Spleen (tissue), 11 donors: ENCODE measurements at regions not wholly inside any gene's neighbourhood (a gene's known extent, or its start where the extent isn't known, plus 50 kb on each side); places are given as distances from the start of the nearest gene placed in this dataset.

Experiments used
- DNase-seq: peaks from one replicate; pipeline ENCODE4 v3.0.0-alpha.2; 2020
- H3K27ac ChIP-seq, 8 donors: fragments of 200-600 bp; sonication (generic) in 7 of 8; 1 replicate in 4 of 8; 2 replicates in 4 of 8; pipeline versions ENCODE4 v1.5.0 to v1.8.0; 2016 to 2021; ENCODE audit warnings: inconsistent platforms in 4 of 8, mild to moderate bottlenecking in 4 of 8, moderate library complexity in 1 of 8
- H3K27me3 ChIP-seq, 7 donors: fragments of 200-600 bp; sonication (generic) in 6 of 7; replicated peaks in 1 of 7; 1 replicate in 4 of 7; 2 replicates in 3 of 7; pipeline versions ENCODE4 v1.5.0 to v1.8.0; 2016 to 2021; ENCODE audit warnings: inconsistent platforms in 3 of 7, mild to moderate bottlenecking in 1 of 7
- H3K36me3 ChIP-seq, 6 donors: fragments of 200-600 bp; sonication (generic) in 5 of 6; 1 replicate in 4 of 6; 2 replicates in 2 of 6; pipeline versions ENCODE4 v1.5.0 to v1.8.0; 2016 to 2021; ENCODE audit warnings: inconsistent platforms in 2 of 6
- H3K4me1 ChIP-seq, 6 donors: fragments of 200-600 bp; sonication (generic) in 5 of 6; 1 replicate in 3 of 6; 2 replicates in 3 of 6; pipeline versions ENCODE4 v1.5.0 to v1.8.0; 2016 to 2021; ENCODE audit warnings: inconsistent platforms in 3 of 6
- H3K4me3 ChIP-seq, 8 donors: fragments of 200-600 bp; sonication (generic) in 7 of 8; 1 replicate in 4 of 8; 2 replicates in 4 of 8; pipeline versions ENCODE4 v1.5.0 to v1.8.0; 2016 to 2021; ENCODE audit warnings: inconsistent platforms in 4 of 8, mild to moderate bottlenecking in 4 of 8, moderate library complexity in 2 of 8
- H3K9me3 ChIP-seq, 8 donors: fragments of 200-600 bp; sonication (generic) in 7 of 8; 1 replicate in 4 of 8; 2 replicates in 4 of 8; pipeline versions ENCODE4 v1.5.0 to v1.8.0; 2016 to 2021; ENCODE audit warnings: inconsistent platforms in 4 of 8
- POLR2A ChIP-seq, 3 donors: fragments of 450-650 bp; IDR thresholded peaks; one replicate each; pipeline ENCODE4 v1.5.1; 2017; ENCODE audit warnings: antibody characterized with exemption in 3 of 3, mild to moderate bottlenecking in 1 of 3
- POLR2AphosphoS5 ChIP-seq, 3 donors: sonication (generic); formaldehyde crosslinking; IDR thresholded peaks; one replicate each; pipeline ENCODE4 v1.5.1; 2017; ENCODE audit warnings: antibody characterized with exemption in 3 of 3
- WGBS, 5 donors: extraction: QIAGEN DNeasy Blood & Tissue Kit in 3 of 5; methylation state at CpG; one replicate each; pipeline versions ENCODE4 v1.1.5 to v1.1.7; 2013 to 2018; 5-methylcytosine and 5-hydroxymethylcytosine counted together
- intact Hi-C: fragments of 100-400 bp; cut with DNase I; formaldehyde crosslinking; loops from one replicate; pipeline ENCODE4 v1.15.0; 2023; ENCODE audit warnings: low total_unique reads
- TF ChIP-seq, protein P1 (sequence below), 11 experiments: fragments of 200-600 bp in 7 of 11; fragments of 450-650 bp in 4 of 11; sonication (generic) in 4 of 11; IDR thresholded peaks in 8 of 11; conservative IDR thresholded peaks in 3 of 11; 1 replicate in 7 of 11; 2 replicates in 4 of 11; pipeline versions ENCODE4 v1.4.0 to v1.8.0; 2016 to 2021; ENCODE audit warnings: antibody characterized with exemption in 11 of 11, inconsistent platforms in 4 of 11, mild to moderate bottlenecking in 1 of 11
- donor health status: healthy with polysubstance abuse.
- donor health status: DM: no; HTN: no; CAD: no; lungs with moderate emphysema.
- donor health status: DM: no; HTN: no; CAD: no.
- donor health status: Bipolar disorder and iron deficiency.
- donor health status: healthy.
- donor health status: DM: no; HTN: no; CAD: no.
- donor health status: DM: yes; HTN: yes; CAD: no.

DNA sequence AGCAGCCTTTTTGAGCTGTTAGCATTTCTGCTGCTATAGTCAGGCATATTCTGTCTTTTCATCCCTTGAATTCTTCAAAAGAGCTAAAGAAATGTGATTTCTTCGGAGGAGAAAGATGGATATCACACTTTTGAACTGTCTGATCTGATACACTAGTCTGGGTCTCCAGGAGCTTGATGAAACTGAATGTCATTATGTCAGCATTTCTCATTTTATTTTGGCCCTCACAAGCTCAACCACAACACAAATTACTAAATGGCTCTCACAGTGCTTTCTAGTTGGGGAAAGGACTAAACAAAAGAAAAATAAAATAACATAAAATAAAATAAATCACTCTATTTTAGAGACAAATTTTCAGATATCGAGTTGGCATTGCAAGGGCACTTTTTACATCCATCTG is 655.3 kb upstream of the SPANXN1 start:
- no peaks in the 10 kb centered on the region for H3K36me3 ChIP-seq
- no peaks in the 10 kb centered on the region for H3K27me3 ChIP-seq
- no peaks in the 10 kb centered on the region for H3K4me1 ChIP-seq
- intact Hi-C loops: no loop called here
- no peak for DNase-seq
- no peak overlapping the region for H3K27ac ChIP-seq
- TF ChIP-seq, protein P1, sequence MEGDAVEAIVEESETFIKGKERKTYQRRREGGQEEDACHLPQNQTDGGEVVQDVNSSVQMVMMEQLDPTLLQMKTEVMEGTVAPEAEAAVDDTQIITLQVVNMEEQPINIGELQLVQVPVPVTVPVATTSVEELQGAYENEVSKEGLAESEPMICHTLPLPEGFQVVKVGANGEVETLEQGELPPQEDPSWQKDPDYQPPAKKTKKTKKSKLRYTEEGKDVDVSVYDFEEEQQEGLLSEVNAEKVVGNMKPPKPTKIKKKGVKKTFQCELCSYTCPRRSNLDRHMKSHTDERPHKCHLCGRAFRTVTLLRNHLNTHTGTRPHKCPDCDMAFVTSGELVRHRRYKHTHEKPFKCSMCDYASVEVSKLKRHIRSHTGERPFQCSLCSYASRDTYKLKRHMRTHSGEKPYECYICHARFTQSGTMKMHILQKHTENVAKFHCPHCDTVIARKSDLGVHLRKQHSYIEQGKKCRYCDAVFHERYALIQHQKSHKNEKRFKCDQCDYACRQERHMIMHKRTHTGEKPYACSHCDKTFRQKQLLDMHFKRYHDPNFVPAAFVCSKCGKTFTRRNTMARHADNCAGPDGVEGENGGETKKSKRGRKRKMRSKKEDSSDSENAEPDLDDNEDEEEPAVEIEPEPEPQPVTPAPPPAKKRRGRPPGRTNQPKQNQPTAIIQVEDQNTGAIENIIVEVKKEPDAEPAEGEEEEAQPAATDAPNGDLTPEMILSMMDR (IDR thresholded peaks at IDR 0.05 in 8 of 11, conservative IDR thresholded peaks at IDR 0.05 in 3 of 11): no peak
- TF ChIP-seq POLR2A (IDR thresholded peaks at IDR 0.05): no peak
- TF ChIP-seq POLR2AphosphoS5 (IDR thresholded peaks at IDR 0.05): no peak
- no peak overlapping the region for H3K4me3 ChIP-seq
- WGBS, 5 donors: 14 to 44% (median 35%) methylated on average over 2 of the region's 2 CpGs
- H3K9me3 ChIP-seq: peaks cover 0 to 9% (median 0%) of the 10 kb centered on the region in 8 donors

DNA sequence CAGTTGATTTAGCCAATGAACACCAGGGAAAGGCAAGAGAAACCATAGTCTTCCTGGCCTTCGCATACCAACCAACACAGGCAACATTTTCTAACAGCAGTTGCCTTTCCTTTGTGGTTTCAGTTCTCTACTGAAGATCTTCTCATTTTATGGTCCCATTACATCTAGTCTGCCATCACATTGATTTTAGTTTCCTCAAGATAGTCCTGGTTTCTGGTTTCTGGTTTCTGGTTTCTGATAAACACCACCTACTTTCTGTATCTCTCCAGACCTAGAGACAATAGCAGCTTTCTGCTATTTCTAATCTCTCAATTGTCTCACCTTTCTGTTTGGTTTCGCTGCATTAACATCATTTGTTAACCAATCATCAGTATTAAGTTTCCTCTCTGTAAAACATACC is 646.3 kb upstream of the SPANXN1 start:
- intact Hi-C loops: no loop called here
- TF ChIP-seq POLR2AphosphoS5 (IDR thresholded peaks at IDR 0.05) (no peak), POLR2A (IDR thresholded peaks at IDR 0.05) (no peak)
- TF ChIP-seq, protein P1 (IDR thresholded peaks at IDR 0.05 in 8 of 11, conservative IDR thresholded peaks at IDR 0.05 in 3 of 11): no peak

DNA sequence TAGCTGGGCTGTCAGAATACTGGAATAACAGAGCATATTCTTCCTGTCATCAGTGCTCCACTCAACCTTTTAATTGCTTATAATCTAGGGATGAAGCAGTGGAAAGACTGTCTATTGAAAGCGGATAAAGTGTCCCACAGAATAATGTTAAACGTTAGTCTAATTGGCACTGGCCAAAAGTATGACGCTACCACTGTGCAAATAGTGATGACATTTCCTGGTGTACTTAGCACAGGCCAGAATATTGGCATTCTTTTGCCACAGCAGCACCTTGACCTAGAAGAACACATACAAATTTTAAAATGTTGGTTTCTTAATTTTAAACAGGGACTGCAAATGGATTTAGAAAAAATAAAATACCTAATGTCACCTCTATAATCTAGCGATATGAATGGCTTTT is 635.2 kb upstream of the SPANXN1 start:
- TF ChIP-seq POLR2A (IDR thresholded peaks at IDR 0.05) (no peak), POLR2AphosphoS5 (IDR thresholded peaks at IDR 0.05) (no peak)
- TF ChIP-seq, protein P1 (IDR thresholded peaks at IDR 0.05 in 8 of 11, conservative IDR thresholded peaks at IDR 0.05 in 3 of 11): no peak
- H3K4me3 ChIP-seq: no peak overlapping the region
- no peaks in the 10 kb centered on the region for H3K36me3 ChIP-seq
- H3K27me3 ChIP-seq: no peaks in the 10 kb centered on the region
- H3K9me3 ChIP-seq: peaks cover 0 to under 1% (median 0%) of the 10 kb centered on the region in 8 donors
- intact Hi-C loops: no loop called here
- 59 to 80% (median 69%) methylated on average over 4 of the region's 4 CpGs for WGBS, 5 donors
- H3K27ac ChIP-seq: no peak overlapping the region
- DNase-seq: no peak
- no peaks in the 10 kb centered on the region for H3K4me1 ChIP-seq

More for the DNA sequence above, 646.3 kb upstream of the SPANXN1 start:
- Histone ChIP-seq H3K9me3 (peaks cover 0 to 7% (median 0%) of the 10 kb centered on the region in 8 donors), H3K36me3 (no peaks in the 10 kb centered on the region), H3K27ac (no peak overlapping the region), H3K4me1 (no peaks in the 10 kb centered on the region), H3K4me3 (no peak overlapping the region), H3K27me3 (no peaks in the 10 kb centered on the region)
- DNase-seq: no peak
- WGBS, 5 donors: 58 to 86% (median 71%) methylated on average over 2 of the region's 2 CpGs

DNA sequence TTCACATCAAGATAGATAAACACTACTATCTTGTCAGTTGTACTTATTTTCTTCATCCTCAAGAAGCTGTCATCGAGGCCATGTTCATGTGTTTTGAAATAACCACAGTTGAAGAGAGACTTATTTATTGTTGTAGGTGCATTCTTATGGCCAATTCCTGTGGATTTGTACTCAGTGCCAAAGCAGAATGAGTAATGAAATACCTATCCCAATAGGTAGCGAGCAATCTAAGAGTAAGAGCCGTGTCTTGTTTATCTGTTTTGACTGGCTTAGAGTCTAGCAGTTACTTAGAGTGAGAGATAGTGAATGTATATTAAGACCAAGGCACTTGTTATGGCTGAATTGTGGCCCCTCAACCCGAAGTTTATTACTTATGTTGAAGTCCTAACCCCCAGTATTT is 631.0 kb upstream of the SPANXN1 start:
- Histone ChIP-seq H3K27me3 (no peaks in the 10 kb centered on the region), H3K9me3 (no peaks in the 10 kb centered on the region), H3K27ac (no peak overlapping the region), H3K36me3 (no peaks in the 10 kb centered on the region), H3K4me3 (no peak overlapping the region), H3K4me1 (no peaks in the 10 kb centered on the region)
- no peak for DNase-seq
- 53 to 82% (median 59%) methylated on average over 4 of the region's 4 CpGs for WGBS, 5 donors
- intact Hi-C loops: no loop called here
- TF ChIP-seq POLR2AphosphoS5 (IDR thresholded peaks at IDR 0.05) (no peak), POLR2A (IDR thresholded peaks at IDR 0.05) (no peak)
- TF ChIP-seq, protein P1 (IDR thresholded peaks at IDR 0.05 in 8 of 11, conservative IDR thresholded peaks at IDR 0.05 in 3 of 11): no peak
